Mucosa of gallbladder (tissue), 1 donor: ENCODE measurements at regions not wholly inside any gene's neighbourhood (a gene's known extent, or its start where the extent isn't known, plus 50 kb on each side); places are given as distances from the start of the nearest gene placed in this dataset.

Experiments
- DNase-seq: peaks from one replicate; pipeline ENCODE4 v3.0.0-alpha.2; 2020; ENCODE audit warnings: low spot score
- donor health status: DM: no; HTN: no; CAD: no.

GRCh38 chr11:21825127-21825526 is 367.8 kb upstream of the ANO5 start:
- no peak for DNase-seq

- DNase-seq, result no peak
Observed at GRCh38 chr11:21838427-21838826, 354.5 kb upstream of the ANO5 start.

- peak; percentile 66 for DNase-seq
Observed at GRCh38 chr11:21839796-21840195, 353.1 kb upstream of the ANO5 start.

- no peak for DNase-seq
Observed at GRCh38 chr11:21861314-21861713, 331.6 kb upstream of the ANO5 start.

GRCh38 chr11:21865541-21865940 is 327.3 kb upstream of the ANO5 start:
- no peak for DNase-seq

- DNase-seq, result no peak
Observed at GRCh38 chr11:21866781-21867180, 326.1 kb upstream of the ANO5 start.

GRCh38 chr11:21877151-21877550 is 315.7 kb upstream of the ANO5 start:
- no peak for DNase-seq

- DNase-seq, result no peak
Observed at GRCh38 chr11:21883354-21883753, 309.5 kb upstream of the ANO5 start.

GRCh38 chr11:21888814-21889213 is 304.1 kb upstream of the ANO5 start:
- no peak for DNase-seq

- no peak for DNase-seq
Observed at GRCh38 chr11:21892736-21893564, 299.9 kb upstream of the ANO5 start.

- no peak for DNase-seq
Observed at GRCh38 chr11:21893565-21893867, 299.4 kb upstream of the ANO5 start.

- DNase-seq, result no peak
Observed at GRCh38 chr11:21894492-21894891, 298.4 kb upstream of the ANO5 start.

- DNase-seq, result no peak
Observed at GRCh38 chr11:21895686-21896085, 297.2 kb upstream of the ANO5 start.

- no peak for DNase-seq
Observed at GRCh38 chr11:21896216-21896615, 296.7 kb upstream of the ANO5 start.

GRCh38 chr11:21896746-21897602 is 295.9 kb upstream of the ANO5 start:
- no peak for DNase-seq

- no peak for DNase-seq
Observed at GRCh38 chr11:21897752-21898151, 295.1 kb upstream of the ANO5 start.

GRCh38 chr11:21908211-21908610 is 284.7 kb upstream of the ANO5 start:
- DNase-seq, result no peak

- peak; percentile 12 for DNase-seq
Observed at GRCh38 chr11:21909145-21909544, 283.7 kb upstream of the ANO5 start.

GRCh38 chr11:21911061-21911460 is 281.8 kb upstream of the ANO5 start:
- no peak for DNase-seq

- DNase-seq, result no peak
Observed at GRCh38 chr11:21912285-21912684, 280.6 kb upstream of the ANO5 start.

GRCh38 chr11:21921151-21921550 is 271.7 kb upstream of the ANO5 start:
- no peak for DNase-seq

GRCh38 chr11:21924262-21924661 is 268.6 kb upstream of the ANO5 start:
- no peak for DNase-seq

GRCh38 chr11:21927628-21928027 is 265.3 kb upstream of the ANO5 start:
- DNase-seq, result no peak
